K562 (cell line): ENCODE measurements at regions not wholly inside any gene's neighbourhood (a gene's known extent, or its start where the extent isn't known, plus 50 kb on each side); places are given as distances from the start of the nearest gene placed in this dataset.

Experiments used
- ATAC-seq: fragments of 200-7000 bp; cut with Tn5 transposase; 3 replicates; pipeline ENCODE4 v1.9.1; 2020; ENCODE audit warnings: moderate library complexity
- BruUV-seq: library from RNA; stranded (reverse); fragments of 400-500 nt; replicated peaks from 2 replicates; lab custom pipeline; 2021; lab: Mats Ljungman, UMichigan
- CTCF ChIA-PET: fragments of 300-600 bp; formaldehyde crosslinking; extraction: SDS; loops from one replicate; lab custom pipeline; 2021; ENCODE audit warnings: low intra/inter-chr PET ratio; lab: Yijun Ruan, JAX
- POLR2A ChIA-PET: fragments of 300-600, 350-650 bp; sonication (Branson Sonifier 250); formaldehyde crosslinking; extraction: SDS; loops from one replicate; lab custom pipeline; 2021; ENCODE audit warnings: antibody characterized with exemption, inconsistent platforms; lab: Yijun Ruan, JAX
- DNase-seq, 4 experiments: peaks; one replicate each; pipeline versions ENCODE4 v3.0.0 to v3.0.0-alpha.2; 2011 to 2018; ENCODE audit warnings: low spot score in 3 of 4, mixed read lengths in 3 of 4; ENCODE audit errors: extremely low read depth in 1 of 4
- FAIRE-seq: peaks from 2 replicates; lab custom pipeline; 2011; peaks lifted over from hg19 to GRCh38; lab: Jason Lieb, UNC
- H2AFZ ChIP-seq: 2 replicates; pipeline ENCODE4 v1.6.0; 2011; ENCODE audit warnings: low read depth, low read length, control low read depth, inconsistent platforms
- H3K27ac ChIP-seq: fragments of 200-600 bp; 3 replicates; pipeline ENCODE4 v1.8.0; 2011; ENCODE audit warnings: low read depth, mild to moderate bottlenecking, control low read depth, inconsistent platforms, low read length, moderate library complexity, mixed read lengths; ENCODE audit errors: extremely low read depth
- H3K27me3 ChIP-seq, 2 experiments: fragments of 300-600 bp in 1 of 2; 2 replicates in 1 of 2; 3 replicates in 1 of 2; pipeline versions ENCODE4 v1.6.0 to v1.8.0; 2011; ENCODE audit warnings: inconsistent platforms in 2 of 2, low read length in 2 of 2, mild to moderate bottlenecking in 1 of 2, mixed read lengths in 1 of 2, moderate library complexity in 1 of 2; ENCODE audit not compliant: control insufficient read depth in 2 of 2, insufficient read depth in 2 of 2
- H3K36me3 ChIP-seq: fragments of 300-600 bp; 3 replicates; pipeline ENCODE4 v1.8.0; 2011; ENCODE audit warnings: mild to moderate bottlenecking, low read length, inconsistent platforms; ENCODE audit not compliant: control insufficient read depth, insufficient read depth
- H3K4me1 ChIP-seq, 2 experiments: fragments of 200-600 bp in 1 of 2; replicated peaks in 1 of 2; 2 replicates in 1 of 2; 3 replicates in 1 of 2; pipeline versions ENCODE4 v1.5.1 to v1.8.0; 2011; ENCODE audit warnings: inconsistent platforms in 2 of 2, low read length in 2 of 2, mild to moderate bottlenecking in 1 of 2, mixed read lengths in 1 of 2, moderate library complexity in 1 of 2; ENCODE audit not compliant: control insufficient read depth in 2 of 2, insufficient read depth in 2 of 2
- H3K4me2 ChIP-seq: 2 replicates; pipeline ENCODE4 v1.6.1; 2011; ENCODE audit warnings: low read length, control low read depth, inconsistent platforms, mixed read lengths; ENCODE audit not compliant: insufficient read depth
- H3K4me3 ChIP-seq: fragments of 200-600 bp; sonication (generic), shearing (Covaris generic); 2 replicates; pipeline ENCODE4 v1.5.1; 2016; ENCODE audit warnings: control low read depth, inconsistent platforms
- H3K79me2 ChIP-seq: fragments of 200-600 bp; 3 replicates; pipeline ENCODE4 v1.8.0; 2011; ENCODE audit warnings: low read length, inconsistent platforms; ENCODE audit not compliant: control insufficient read depth, insufficient read depth
- H3K9ac ChIP-seq, 2 experiments: 2 replicates each; pipeline versions ENCODE4 v1.6.0 to v1.6.1; 2011; ENCODE audit warnings: low read depth in 2 of 2, low read length in 2 of 2, control low read depth in 1 of 2, inconsistent platforms in 1 of 2, mild to moderate bottlenecking in 1 of 2, mixed read lengths in 1 of 2; ENCODE audit not compliant: insufficient read depth in 1 of 2
- H3K9me1 ChIP-seq: one replicate; pipeline ENCODE4 v1.6.0; 2011; ENCODE audit warnings: inconsistent platforms, mild to moderate bottlenecking, low read length, moderate library complexity; ENCODE audit not compliant: control insufficient read depth, insufficient read depth
- H3K9me3 ChIP-seq: replicated peaks from 2 replicates; pipeline ENCODE4 v1.5.1; 2011; ENCODE audit warnings: low read depth, low read length, inconsistent platforms; ENCODE audit not compliant: control insufficient read depth, insufficient read depth
- H4K20me1 ChIP-seq: replicated peaks from 2 replicates; pipeline ENCODE4 v1.6.1; 2011; ENCODE audit warnings: low read length, inconsistent platforms, mixed read lengths; ENCODE audit not compliant: control insufficient read depth, insufficient read depth
- CCAR2 ChIP-seq: fragments of 200-400 bp; formaldehyde crosslinking; IDR thresholded peaks from 2 replicates; pipeline ENCODE4 v1.6.1; 2017; ENCODE audit warnings: mild to moderate bottlenecking, low read depth, low read length
- E4F1 ChIP-seq: fragments of 250-450 bp; sonication (Bioruptor Pico); IDR thresholded peaks from 2 replicates; pipeline ENCODE4 v1.5.0; 2021; ENCODE audit warnings: mild to moderate bottlenecking, borderline replicate concordance
- FOXA1 ChIP-seq: fragments of 450-650 bp; IDR thresholded peaks from 2 replicates; pipeline ENCODE4 v1.6.1; 2016; ENCODE audit warnings: mild to moderate bottlenecking, borderline replicate concordance
- GATAD2B ChIP-seq: fragments of 450-650 bp; IDR thresholded peaks from 2 replicates; pipeline ENCODE4 v1.6.1; 2017; ENCODE audit warnings: mild to moderate bottlenecking, borderline replicate concordance
- SIX5 ChIP-seq, 2 experiments: IDR thresholded peaks; 2 replicates each; pipeline ENCODE4 v1.6.1; 2011; ENCODE audit warnings: low read length in 2 of 2, borderline replicate concordance in 1 of 2, low read depth in 1 of 2, mild to moderate bottlenecking in 1 of 2, moderate library complexity in 1 of 2; ENCODE audit not compliant: insufficient read depth in 1 of 2
- SMARCE1 ChIP-seq: fragments of 450-650 bp; IDR thresholded peaks from 2 replicates; pipeline ENCODE4 v1.7.1; 2016; ENCODE audit warnings: mild to moderate bottlenecking
- THAP7 ChIP-seq: fragments of 250-450 bp; sonication (Bioruptor Pico); IDR thresholded peaks from 2 replicates; pipeline ENCODE4 v1.5.0; 2021
- ZC3H4 ChIP-seq: sonication (generic); formaldehyde crosslinking; IDR thresholded peaks from 2 replicates; pipeline ENCODE4 v1.9.0; 2021; ENCODE audit warnings: missing genetic modification reagents, borderline replicate concordance
- ZKSCAN1 ChIP-seq: fragments of 150-350 bp; IDR thresholded peaks from 2 replicates; pipeline ENCODE4 v1.6.1; 2016; ENCODE audit warnings: low read depth, low read length
- WGBS: fragments of 100-300 bp; shearing (Covaris generic); methylation state at CpG from one replicate; pipeline ENCODE4 v1.1.6; 2016; ENCODE audit warnings: low coverage, mixed read lengths; ENCODE audit not compliant: insufficient coverage; ENCODE audit errors: missing lambda C conversion rate; 5-methylcytosine and 5-hydroxymethylcytosine counted together
- in situ Hi-C: fragments of 300-500 bp; cut with MboI; formaldehyde crosslinking; loops from 4 replicates; pipeline ENCODE4 v1.15.0; 2018; ENCODE audit warnings: inconsistent platforms, mixed read lengths
- intact Hi-C: fragments of 100-400 bp; cut with micrococcal nuclease; formaldehyde crosslinking; loops from 2 replicates; pipeline ENCODE4 v1.14.2; 2022
- TF ChIP-seq, protein P1 (sequence below), 3 experiments: fragments of 200-800 bp in 1 of 3; sonication (Bioruptor generic) in 1 of 3; sonication (generic) in 1 of 3; formaldehyde crosslinking in 1 of 3; IDR thresholded peaks; 2 replicates each; pipeline versions ENCODE4 v1.6.1 to v1.8.0; 2016 to 2022; ENCODE audit warnings: mild to moderate bottlenecking in 2 of 3, missing compliant biosample characterization in 2 of 3, missing genetic modification characterization in 2 of 3, missing genetic modification reagents in 1 of 3

DNA sequence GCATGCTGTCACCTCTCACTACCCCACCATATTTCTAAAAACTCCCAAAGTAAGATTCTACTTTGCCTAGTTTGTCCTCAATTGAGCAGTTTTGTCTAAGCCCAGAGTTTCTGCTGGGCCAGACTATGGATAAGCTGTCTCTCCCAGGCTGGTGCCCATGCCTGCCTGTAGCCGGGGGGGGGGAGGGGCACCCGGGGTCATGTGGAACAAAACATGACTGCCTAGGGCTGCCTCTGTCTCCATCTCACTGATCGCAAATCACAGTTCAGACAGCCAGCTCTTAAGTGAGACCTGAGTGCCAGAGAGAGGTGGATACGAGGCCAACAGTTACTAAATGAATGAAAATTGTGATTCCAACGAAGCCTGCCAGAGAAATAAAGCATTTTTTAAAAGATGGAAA lies 78.8 kb upstream of the RPRML start:
- FAIRE-seq = no peak
- in situ Hi-C loops = no loop called here
- DNase-seq = no peak

More for the DNA sequence above, 78.8 kb upstream of the RPRML start:
- Histone ChIP-seq H2AFZ (no peak overlapping the region), H3K4me2 (no peak overlapping the region)
- BruUV-seq = no TSS peak
- intact Hi-C loops = no loop called here
- no peak for TF ChIP-seq ZC3H4
- no peak for TF ChIP-seq ZKSCAN1
- TF ChIP-seq CCAR2 = no peak
- no peak for TF ChIP-seq E4F1 (CRISPR knock-in tag)
- TF ChIP-seq GATAD2B = no peak
- no peak for TF ChIP-seq SMARCE1
- TF ChIP-seq, protein P1, sequence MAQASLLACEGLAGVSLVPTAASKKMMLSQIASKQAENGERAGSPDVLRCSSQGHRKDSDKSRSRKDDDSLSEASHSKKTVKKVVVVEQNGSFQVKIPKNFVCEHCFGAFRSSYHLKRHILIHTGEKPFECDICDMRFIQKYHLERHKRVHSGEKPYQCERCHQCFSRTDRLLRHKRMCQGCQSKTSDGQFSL (CRISPR knock-in tag; IDR thresholded peaks at IDR 0.05) = no peak
- TF ChIP-seq, protein P1 (tag; IDR thresholded peaks at IDR 0.05) = no peak
- TF ChIP-seq FOXA1 = no peak
- no peak for TF ChIP-seq SIX5 (IDR thresholded peaks at IDR 0.05; ENCODE audit: borderline replicate concordance in 1 of 2, insufficient read depth in 1 of 2, low read depth in 1 of 2, low read length in 2 of 2)
- no peak for TF ChIP-seq THAP7
- TF ChIP-seq, all 486 proteins: peak for 0
- ChIA-PET CTCF (no interaction called here), POLR2A (no interaction called here)
- Histone ChIP-seq H3K9me1 (no peaks in the 10 kb centered on the region), H3K4me3 (no peak overlapping the region), H3K9me3 (no peaks in the 10 kb centered on the region), H3K4me1 (peaks cover 4 to 6% of the 10 kb centered on the region in 2 experiments; a peak in 2 of 5 replicates), H3K36me3 (peaks cover 13% of the 10 kb centered on the region; the same call in 2 of the 3 replicates), H3K9ac (no peak overlapping the region), H3K27me3 (no peaks in the 10 kb centered on the region), H4K20me1 (no peaks in the 10 kb centered on the region), H3K27ac (no peak overlapping the region), H3K79me2 (no peaks in the 10 kb centered on the region; the same call in 2 of the 3 replicates)
- no peak for ATAC-seq
- 95% methylated on average over 4 of the region's 5 CpGs for WGBS
